ENCODE measurements at regions not wholly inside any gene's neighbourhood (a gene's known extent, or its start where the extent isn't known, plus 50 kb on each side); places are given as distances from the start of the nearest gene placed in this dataset.

- TF ChIP-seq, protein P1, sequence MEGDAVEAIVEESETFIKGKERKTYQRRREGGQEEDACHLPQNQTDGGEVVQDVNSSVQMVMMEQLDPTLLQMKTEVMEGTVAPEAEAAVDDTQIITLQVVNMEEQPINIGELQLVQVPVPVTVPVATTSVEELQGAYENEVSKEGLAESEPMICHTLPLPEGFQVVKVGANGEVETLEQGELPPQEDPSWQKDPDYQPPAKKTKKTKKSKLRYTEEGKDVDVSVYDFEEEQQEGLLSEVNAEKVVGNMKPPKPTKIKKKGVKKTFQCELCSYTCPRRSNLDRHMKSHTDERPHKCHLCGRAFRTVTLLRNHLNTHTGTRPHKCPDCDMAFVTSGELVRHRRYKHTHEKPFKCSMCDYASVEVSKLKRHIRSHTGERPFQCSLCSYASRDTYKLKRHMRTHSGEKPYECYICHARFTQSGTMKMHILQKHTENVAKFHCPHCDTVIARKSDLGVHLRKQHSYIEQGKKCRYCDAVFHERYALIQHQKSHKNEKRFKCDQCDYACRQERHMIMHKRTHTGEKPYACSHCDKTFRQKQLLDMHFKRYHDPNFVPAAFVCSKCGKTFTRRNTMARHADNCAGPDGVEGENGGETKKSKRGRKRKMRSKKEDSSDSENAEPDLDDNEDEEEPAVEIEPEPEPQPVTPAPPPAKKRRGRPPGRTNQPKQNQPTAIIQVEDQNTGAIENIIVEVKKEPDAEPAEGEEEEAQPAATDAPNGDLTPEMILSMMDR (IDR thresholded peaks at IDR 0.05 in 8 of 11, conservative IDR thresholded peaks at IDR 0.05 in 3 of 11) = no peak
- TF ChIP-seq POLR2A (IDR thresholded peaks at IDR 0.05) (no peak), POLR2AphosphoS5 (IDR thresholded peaks at IDR 0.05) (no peak)
Observed at GRCh38 chr16:72664056-72664508, 383.8 kb downstream of the ZFHX3 start.
